ENCODE measurements at regions not wholly inside any gene's neighbourhood (a gene's known extent, or its start where the extent isn't known, plus 50 kb on each side); places are given as distances from the start of the nearest gene placed in this dataset.
A peak's percentile ranks its signal among the peaks of the same experiment; 100 is the strongest.

DNA sequence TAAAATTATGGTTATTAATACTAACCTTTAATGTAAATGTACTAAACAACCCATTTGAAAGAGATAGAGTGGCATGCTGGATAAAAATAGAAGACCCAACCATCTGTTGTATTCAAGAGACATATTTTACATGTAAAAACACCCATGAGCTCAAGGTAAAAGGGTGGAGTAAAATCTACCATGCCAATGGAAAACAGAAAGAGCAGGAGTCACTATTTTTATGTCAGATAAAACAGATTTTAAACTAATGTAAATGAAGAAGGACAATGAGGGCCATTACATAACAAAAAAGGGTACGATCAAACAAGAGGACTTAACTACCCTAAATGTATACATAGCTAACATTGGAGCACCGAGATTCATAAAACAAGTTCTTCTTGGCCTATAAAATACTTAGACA, 66.3 kb downstream of the ITM2A start:
- no peak for DNase-seq (ENCODE audit: low read depth in 2 of 2)

GRCh38 chrX:79290596-79290995, 76.5 kb downstream of the ITM2A start:
- DNase-seq (ENCODE audit: low read depth in 2 of 2): no peak

DNA sequence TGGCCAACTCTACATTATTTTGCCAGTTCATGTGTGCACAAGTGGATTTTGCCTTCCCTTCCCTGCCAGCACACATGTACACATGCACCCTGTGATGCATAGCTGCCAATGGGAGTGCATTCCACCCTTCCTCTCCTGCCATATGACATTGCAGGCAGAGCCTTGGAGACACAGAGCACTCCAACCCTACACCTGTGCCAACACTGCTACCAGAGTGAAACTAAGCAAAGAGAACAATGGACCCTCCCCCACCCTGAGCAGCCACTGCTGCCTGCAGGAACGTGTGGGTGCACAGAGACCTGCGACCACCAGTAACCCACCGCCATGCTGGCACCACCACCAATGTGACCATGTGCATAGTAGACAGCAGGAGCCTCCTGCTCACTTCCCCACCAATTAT, 78.4 kb downstream of the ITM2A start:
- no peak for DNase-seq (ENCODE audit: low read depth in 2 of 2)

GRCh38 chrX:79287724-79288123, 79.4 kb downstream of the ITM2A start:
- DNase-seq (ENCODE audit: low read depth in 2 of 2): no peak

GRCh38 chrX:79281775-79282174, 85.4 kb downstream of the ITM2A start:
- no peak for DNase-seq (ENCODE audit: low read depth in 2 of 2)

DNA sequence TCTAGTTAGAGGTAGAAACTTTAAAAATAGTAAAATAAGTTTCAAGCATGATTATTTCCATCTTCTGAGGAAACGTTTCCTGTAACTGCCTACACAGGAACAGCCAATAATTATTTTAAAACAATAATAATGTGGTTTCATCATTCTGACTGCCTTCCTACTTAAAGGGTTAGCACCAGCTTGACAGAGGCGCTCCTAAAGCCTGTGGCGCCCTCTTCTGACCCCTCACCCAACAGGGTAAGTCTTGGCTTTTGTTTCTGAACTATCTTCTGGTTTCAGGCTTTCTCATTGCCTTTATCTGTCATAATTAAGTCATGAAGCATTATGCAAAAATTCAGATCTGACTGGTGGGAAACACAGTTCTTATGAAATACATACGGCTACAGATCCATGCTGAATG, 96.7 kb downstream of the ITM2A start:
- DNase-seq (ENCODE audit: low read depth in 2 of 2): peak; percentile 40 to 46

- DNase-seq (ENCODE audit: low read depth in 2 of 2): no peak
These were observed 98.3 kb downstream of the ITM2A start for GRCh38 chrX:79268788-79269187.

GRCh38 chrX:79266702-79267101, 100.4 kb downstream of the ITM2A start:
- no peak for DNase-seq (ENCODE audit: low read depth in 2 of 2)

DNA sequence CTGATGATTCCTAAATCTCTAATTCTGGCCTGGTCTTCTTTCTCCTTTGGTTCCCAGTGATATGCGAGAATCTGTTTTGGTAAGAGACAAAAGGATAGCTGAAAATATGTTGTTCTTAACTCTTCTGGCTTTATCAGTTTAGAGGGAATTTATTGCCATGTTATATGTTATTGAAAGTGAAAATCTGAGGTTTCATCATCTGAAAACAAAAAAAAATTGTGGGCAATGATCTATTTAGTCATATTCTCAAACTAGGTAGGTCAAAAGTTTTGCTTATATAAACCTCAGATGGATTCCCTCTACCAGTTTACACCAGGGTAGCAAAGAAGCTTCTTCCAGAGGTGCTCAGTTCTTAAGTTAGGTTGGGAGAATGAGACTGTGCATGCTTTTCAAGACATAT, 103.6 kb downstream of the ITM2A start:
- no peak for DNase-seq (ENCODE audit: low read depth in 2 of 2)

DNA sequence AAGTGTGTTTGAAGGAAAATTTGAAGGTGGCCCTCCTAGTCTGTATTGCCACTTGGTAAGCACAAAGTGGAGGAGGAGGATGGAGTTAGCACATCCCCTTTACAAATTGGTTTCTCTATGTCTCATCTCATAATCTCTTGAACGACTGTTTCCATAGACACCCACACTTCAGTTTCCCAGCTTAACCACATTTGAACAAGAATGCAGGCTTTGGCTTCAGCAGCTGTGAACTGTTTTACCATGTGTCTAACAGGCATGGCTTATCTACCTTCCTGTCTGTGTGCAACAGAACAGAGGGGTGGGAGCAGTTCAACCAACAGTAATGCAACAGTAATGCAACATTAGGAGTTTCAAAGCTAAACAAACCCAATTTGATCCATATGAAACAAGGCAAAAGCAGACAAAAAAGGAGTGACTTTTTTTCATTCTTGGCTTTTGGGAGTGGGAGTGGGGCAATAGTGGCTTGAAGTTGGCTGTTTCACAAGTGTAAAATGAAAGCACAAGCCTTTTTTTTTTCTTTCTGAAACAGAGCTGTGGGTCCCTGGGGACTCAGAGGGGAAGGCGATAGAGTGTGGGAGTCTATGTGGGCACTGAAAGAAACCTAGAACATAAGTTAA, 108.0 kb downstream of the ITM2A start:
- DNase-seq (ENCODE audit: low read depth in 2 of 2): peak in 1 of 2 donors; percentile 4

GRCh38 chrX:79243691-79244090, 99.2 kb downstream of the GPR174 start:
- DNase-seq (ENCODE audit: low read depth in 2 of 2): no peak

DNA sequence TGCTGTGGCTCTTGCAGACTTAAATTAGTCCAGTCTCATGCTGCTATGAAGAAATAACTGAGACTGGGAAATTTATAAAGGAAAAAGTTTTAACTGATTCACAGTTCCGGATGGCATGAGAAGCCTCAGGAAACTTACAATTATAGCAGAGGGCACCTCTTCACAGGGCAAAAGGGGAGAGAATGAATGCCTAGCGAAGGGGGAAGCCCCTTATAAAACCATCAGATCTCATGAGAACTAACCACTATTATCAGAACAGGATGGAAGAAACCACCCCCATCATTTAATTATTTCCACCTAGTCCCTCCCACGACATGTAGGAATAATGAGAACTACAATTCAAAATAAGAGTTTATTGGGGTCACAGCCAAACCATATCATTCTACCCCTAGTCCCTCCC, 91.4 kb downstream of the GPR174 start:
- no peak for DNase-seq (ENCODE audit: low read depth in 2 of 2)

DNA sequence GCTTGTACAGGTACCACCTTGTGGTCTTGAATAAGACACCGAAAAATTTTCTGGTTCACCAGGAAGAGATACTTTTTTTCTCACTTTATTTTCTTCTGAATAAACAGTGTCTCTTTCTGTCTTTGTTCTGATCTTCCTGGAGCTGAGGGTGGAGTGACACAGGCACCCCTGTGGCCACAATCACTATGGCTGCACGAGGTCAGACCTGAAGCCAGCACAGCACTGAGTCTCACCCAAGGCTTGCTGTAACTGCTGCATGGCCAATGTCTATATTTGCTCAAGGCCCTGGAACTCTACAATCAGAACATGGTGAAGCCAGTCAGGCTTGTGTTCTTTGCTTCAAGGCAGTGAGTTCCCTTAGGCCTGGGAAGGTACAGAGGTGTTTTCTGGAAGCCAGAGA, 87.2 kb downstream of the GPR174 start:
- no peak for DNase-seq (ENCODE audit: low read depth in 2 of 2)

All from stimulated activated CD4-positive, alpha-beta T cell treated with anti-CD3 and anti-CD28 coated beads, Interleukin-1b, Interleukin-23, amount 100 ng/mL, for 1 hour (primary cell).